Activated CD8-positive, alpha-beta memory T cell treated with anti-CD3 and anti-CD28 coated beads for 1 hour (primary cell): ENCODE measurements at regions not wholly inside any gene's neighbourhood (a gene's known extent, or its start where the extent isn't known, plus 50 kb on each side); places are given as distances from the start of the nearest gene placed in this dataset.

Experiments
- DNase-seq, 2 donors: peaks; one replicate each; pipeline ENCODE4 v3.0.0-alpha.2; 2020; ENCODE audit warnings: low read depth in 1 of 2; ENCODE audit errors: extremely low read depth in 1 of 2

GRCh38 chr13:73481886-73482445, 423.2 kb downstream of the KLF5 start:
- DNase-seq: no peak

GRCh38 chr13:73480779-73481559, 422.2 kb downstream of the KLF5 start:
- no peak for DNase-seq

- no peak for DNase-seq
Measured at GRCh38 chr13:73479856-73480255, 421.1 kb downstream of the KLF5 start.

DNA sequence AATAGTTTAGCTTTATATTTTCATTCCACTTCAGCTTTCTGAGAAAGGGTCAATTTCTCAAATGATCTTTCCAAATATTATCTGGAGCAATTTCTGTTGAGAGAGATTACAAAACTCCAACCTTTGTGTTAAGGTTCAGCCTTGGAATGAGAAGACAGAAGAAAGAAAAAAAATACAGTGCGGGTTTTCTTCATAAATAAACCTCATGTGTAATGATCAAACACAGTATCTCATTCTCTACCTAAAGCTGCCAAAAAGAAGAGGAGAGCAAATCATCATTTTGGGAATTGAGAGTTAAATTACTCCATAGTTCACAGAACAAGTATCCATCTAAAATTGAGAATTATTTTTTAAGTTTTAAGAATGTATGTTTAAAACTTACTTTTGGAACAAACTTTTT, 420.5 kb downstream of the KLF5 start:
- no peak for DNase-seq

DNA sequence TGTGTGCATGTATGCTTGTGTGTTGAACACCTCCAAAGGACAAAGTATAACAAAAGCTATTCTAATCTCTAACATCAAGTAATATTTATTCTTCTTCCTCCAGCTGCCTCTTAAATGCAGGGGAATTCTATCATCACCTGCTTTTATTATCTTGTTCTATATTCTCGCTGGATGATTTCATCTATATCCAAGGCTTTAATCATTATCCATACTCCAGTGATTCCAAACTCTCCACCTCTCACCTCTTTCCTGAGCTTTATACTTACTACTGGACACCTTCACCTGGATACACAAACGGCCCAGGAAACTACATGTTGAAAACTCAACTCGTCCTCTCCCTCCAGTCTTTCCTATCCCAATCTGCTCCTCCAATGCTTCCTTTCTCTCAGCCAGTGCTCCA, 418.6 kb downstream of the KLF5 start:
- no peak for DNase-seq

DNA sequence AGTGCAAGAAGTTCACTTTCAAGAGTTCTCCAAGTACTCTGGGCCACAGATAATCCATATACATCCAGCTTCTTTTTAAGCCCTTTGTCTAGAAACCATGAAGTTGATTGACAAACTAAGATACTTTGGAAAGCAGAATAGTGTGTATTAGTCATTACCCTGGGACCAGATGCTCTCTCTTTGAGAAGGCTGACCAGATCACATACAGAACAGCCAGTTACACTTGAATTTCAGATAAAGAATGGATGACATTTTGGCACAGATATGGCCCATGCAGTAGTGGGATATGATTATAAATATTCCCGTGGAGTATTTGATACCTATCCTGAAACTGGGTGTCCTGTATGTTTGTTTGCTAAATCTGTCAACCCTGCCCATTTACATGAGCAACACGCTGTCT, 414.2 kb downstream of the KLF5 start:
- no peak for DNase-seq

GRCh38 chr13:73467125-73467524, 408.3 kb downstream of the KLF5 start:
- no peak for DNase-seq

DNA sequence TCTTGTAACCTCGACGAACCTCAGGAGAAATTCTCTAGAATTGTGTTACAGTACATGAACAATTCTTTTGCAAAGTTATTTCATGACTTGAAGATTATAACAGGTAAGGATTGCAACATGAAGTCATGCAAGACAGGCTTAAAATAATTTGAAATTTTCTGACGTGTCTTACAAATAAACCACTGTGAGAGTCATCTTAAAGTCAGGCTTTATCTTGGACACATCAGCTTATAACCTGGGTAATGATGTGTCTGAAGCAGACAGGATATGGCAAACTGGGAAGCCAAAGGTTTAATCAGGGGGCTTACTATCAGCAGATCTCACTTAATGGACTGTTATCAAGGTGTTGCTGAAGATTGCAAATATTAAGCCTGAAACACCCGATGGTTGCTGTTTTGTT, 407.8 kb downstream of the KLF5 start:
- no peak for DNase-seq

GRCh38 chr13:73465617-73465971, 406.8 kb downstream of the KLF5 start:
- DNase-seq: no peak

- DNase-seq: no peak
Measured at GRCh38 chr13:73464758-73465616, 406.2 kb downstream of the KLF5 start.

- DNase-seq: no peak
Measured at GRCh38 chr13:73462241-73462640, 403.4 kb downstream of the KLF5 start.

DNA sequence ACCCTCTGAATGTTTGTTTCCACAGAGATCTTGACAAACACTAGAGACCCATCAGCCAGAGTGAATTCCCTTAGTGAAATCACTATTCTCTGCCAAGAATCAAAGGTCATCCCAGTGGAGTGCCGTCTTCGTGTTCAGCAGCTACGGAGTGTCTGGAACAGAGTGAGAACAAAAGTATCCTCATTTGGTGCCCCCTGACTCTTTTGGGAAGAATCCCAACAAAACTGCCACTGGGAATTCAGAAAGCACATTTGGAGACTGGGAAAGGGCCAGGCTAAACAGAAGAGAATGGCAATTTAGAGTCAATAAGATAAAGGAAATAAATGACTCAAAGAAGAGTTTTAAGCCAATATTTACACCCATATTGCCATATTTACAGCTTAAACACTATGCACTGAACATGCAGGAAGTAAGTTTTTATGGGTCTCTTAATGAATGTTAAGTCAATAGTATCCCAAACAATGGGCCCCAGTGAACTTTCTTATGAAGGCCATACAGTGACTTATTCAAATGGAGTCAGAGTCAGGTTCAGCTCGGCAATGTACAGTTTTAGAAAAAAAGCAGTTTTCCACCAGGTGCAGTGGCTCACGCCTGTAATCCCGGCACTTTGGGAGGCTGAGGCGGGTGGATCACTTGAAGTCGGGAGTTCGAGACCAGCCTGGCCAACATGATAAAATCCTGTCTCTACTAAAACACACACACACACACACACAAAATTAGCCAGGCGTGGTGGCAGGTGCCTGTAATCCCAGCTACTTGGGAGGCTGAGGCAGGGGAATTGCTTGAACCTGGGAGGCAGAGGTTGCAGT, 392.6 kb downstream of the KLF5 start:
- no peak for DNase-seq

- no peak for DNase-seq
Measured at GRCh38 chr13:73450583-73450982, 391.8 kb downstream of the KLF5 start.

DNA sequence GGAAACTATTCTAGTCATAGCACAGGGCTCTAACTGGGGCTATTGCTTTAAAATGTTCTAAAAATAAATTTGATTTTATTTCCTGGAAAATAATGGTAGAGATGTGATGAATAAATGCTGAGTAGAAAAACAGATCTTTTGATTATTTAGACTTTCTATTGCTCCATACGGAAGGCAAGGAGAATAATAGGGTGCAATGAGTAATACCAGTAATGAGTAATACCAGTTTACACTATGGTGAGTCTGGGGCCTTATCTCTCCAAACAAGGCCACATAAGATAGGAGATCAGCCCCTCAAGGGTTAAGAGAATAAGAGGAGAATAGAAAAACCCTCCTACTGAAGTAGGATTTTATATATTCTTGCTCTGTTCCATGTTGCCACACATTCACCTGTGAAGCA, 390.4 kb downstream of the KLF5 start:
- DNase-seq: no peak

DNA sequence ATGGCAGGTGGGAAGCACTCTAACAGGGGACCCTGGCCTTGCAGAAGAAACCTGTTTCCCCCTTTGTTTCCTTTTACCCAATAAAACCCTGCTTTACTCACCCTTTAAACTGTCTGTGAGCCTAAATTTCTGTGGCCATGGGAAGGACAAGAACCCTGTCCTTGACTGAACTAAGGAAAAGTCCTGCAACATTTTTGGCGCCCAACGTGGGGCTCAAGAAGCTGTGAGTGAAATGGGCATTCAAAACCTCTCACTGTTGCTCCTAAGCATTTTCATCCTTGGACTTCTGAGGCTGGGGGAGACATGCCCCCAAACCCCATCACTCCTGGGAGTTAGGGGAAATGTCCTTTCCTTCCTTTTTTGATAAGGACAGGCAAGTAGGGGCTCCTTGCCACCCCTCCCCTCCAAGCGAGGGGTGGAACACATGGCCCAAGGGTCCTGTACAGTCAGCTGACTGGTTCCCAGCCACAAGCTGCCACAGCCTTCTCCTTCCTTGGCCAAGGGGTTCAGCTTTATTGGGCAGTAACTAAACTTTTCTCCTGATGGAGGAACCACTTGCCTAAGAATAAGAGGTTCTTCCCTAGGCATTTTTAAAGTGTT, 381.6 kb downstream of the KLF5 start:
- no peak for DNase-seq

DNA sequence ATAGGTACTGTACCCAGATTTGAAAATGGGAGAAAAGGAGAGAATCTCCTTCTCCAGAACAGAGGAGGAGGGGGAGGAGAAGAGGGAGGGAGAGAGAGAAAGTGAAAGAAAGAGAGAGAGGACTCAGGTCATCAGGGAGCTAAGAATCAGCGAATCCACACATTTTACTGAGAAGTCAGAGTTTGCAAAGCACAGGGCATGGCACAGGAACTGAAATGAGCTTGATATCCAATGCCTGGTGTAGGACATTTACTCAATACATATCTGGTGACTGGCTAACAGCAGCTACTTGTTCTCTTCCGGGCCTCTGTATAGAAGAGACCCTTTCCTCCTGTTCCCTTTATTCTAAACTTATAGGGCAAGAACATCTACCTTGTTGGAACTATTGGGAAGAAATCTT, 375.1 kb downstream of the KLF5 start:
- no peak for DNase-seq

GRCh38 chr13:73433458-73433857, 374.7 kb downstream of the KLF5 start:
- DNase-seq: no peak

- DNase-seq: no peak
Measured at GRCh38 chr13:73429701-73430100, 370.9 kb downstream of the KLF5 start.

DNA sequence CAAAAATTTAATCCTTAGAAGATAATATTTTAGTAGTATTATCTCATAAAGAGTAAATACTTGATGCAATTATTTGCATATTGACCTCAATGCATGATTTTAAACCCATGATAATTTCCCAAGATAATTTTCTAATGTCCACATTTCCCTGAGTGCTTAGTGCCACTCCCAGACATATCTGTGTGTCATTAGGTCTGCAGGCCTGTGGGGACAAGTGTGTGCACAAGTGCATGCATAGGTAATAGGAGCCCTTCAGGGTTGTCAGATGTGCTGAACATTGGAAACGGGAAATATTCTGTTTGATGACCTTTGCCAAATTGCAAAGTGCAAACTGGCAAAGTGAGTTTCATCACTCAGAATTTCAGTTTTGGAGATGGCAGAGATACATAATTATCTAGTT, 369.9 kb downstream of the KLF5 start:
- DNase-seq: no peak

GRCh38 chr13:73428137-73428536, 369.3 kb downstream of the KLF5 start:
- DNase-seq: no peak

- DNase-seq: no peak
Measured at GRCh38 chr13:73422973-73423372, 364.2 kb downstream of the KLF5 start.
